GM12878 (cell line): ENCODE measurements at regions not wholly inside any gene's neighbourhood (a gene's known extent, or its start where the extent isn't known, plus 50 kb on each side); places are given as distances from the start of the nearest gene placed in this dataset.

Source experiments
- BMI1 ChIP-seq: fragments of 450-650 bp; IDR thresholded peaks from 2 replicates; pipeline ENCODE4 v1.6.1; 2016; ENCODE audit warnings: mild to moderate bottlenecking, moderate library complexity, borderline replicate concordance
- CTCF ChIP-seq, 3 experiments: IDR thresholded peaks in 2 of 3; conservative IDR thresholded peaks in 1 of 3; 2 replicates each; pipeline ENCODE4 v1.5.1; 2011; ENCODE audit warnings: low read depth in 3 of 3, low read length in 3 of 3, mild to moderate bottlenecking in 3 of 3, control low read depth in 2 of 3, moderate library complexity in 2 of 3, inconsistent platforms in 1 of 3, mixed read lengths in 1 of 3; ENCODE audit not compliant: control insufficient read depth in 2 of 3, insufficient read depth in 1 of 3; ENCODE audit errors: extremely low read depth in 1 of 3
- ETV6 ChIP-seq, 2 experiments: fragments of 450-650 bp in 1 of 2; IDR thresholded peaks in 1 of 2; conservative IDR thresholded peaks in 1 of 2; 2 replicates each; pipeline ENCODE4 v1.6.1; 2014; ENCODE audit warnings: antibody characterized with exemption in 1 of 2, borderline replicate concordance in 1 of 2, low read depth in 1 of 2, mild to moderate bottlenecking in 1 of 2, moderate library complexity in 1 of 2
- JUNB ChIP-seq: IDR thresholded peaks from 2 replicates; pipeline ENCODE4 v1.6.1; 2016; ENCODE audit warnings: antibody characterized with exemption, mild to moderate bottlenecking
- RELB ChIP-seq: fragments of 450-650 bp; IDR thresholded peaks from 2 replicates; pipeline ENCODE4 v1.6.1; 2017; ENCODE audit warnings: low read depth, mild to moderate bottlenecking, moderate library complexity
- SIN3A ChIP-seq: IDR thresholded peaks from 2 replicates; pipeline ENCODE4 v1.6.1; 2012; ENCODE audit warnings: low read depth, low read length, improper control_type of control experiment
- ZBTB40 ChIP-seq: fragments of 450-650 bp; IDR thresholded peaks from 2 replicates; pipeline ENCODE4 v1.6.1; 2016; ENCODE audit warnings: mild to moderate bottlenecking, moderate library complexity, borderline replicate concordance
- ZNF274 ChIP-seq: IDR thresholded peaks from one replicate; pipeline ENCODE4 v1.8.0; 2011; ENCODE audit not compliant: insufficient read length, insufficient read depth
- TF ChIP-seq, protein P1 (sequence below): fragments of 450-650 bp; formaldehyde crosslinking; IDR thresholded peaks from 2 replicates; pipeline ENCODE4 v1.5.0; 2022; ENCODE audit warnings: mild to moderate bottlenecking, missing genetic modification characterization

GRCh38 chr3:18127174-18127858, 297.8 kb downstream of the SATB1 start (continued):
- TF ChIP-seq, protein P1, sequence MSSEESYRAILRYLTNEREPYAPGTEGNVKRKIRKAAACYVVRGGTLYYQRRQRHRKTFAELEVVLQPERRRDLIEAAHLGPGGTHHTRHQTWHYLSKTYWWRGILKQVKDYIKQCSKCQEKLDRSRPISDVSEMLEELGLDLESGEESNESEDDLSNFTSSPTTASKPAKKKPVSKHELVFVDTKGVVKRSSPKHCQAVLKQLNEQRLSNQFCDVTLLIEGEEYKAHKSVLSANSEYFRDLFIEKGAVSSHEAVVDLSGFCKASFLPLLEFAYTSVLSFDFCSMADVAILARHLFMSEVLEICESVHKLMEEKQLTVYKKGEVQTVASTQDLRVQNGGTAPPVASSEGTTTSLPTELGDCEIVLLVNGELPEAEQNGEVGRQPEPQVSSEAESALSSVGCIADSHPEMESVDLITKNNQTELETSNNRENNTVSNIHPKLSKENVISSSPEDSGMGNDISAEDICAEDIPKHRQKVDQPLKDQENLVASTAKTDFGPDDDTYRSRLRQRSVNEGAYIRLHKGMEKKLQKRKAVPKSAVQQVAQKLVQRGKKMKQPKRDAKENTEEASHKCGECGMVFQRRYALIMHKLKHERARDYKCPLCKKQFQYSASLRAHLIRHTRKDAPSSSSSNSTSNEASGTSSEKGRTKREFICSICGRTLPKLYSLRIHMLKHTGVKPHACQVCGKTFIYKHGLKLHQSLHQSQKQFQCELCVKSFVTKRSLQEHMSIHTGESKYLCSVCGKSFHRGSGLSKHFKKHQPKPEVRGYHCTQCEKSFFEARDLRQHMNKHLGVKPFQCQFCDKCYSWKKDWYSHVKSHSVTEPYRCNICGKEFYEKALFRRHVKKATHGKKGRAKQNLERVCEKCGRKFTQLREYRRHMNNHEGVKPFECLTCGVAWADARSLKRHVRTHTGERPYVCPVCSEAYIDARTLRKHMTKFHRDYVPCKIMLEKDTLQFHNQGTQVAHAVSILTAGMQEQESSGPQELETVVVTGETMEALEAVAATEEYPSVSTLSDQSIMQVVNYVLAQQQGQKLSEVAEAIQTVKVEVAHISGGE (CRISPR knock-in tag): no peak
- TF ChIP-seq SIN3A: no peak
- TF ChIP-seq CTCF (IDR thresholded peaks at IDR 0.05 in 2 of 3, conservative IDR thresholded peaks at IDR 0.05 in 1 of 3; ENCODE audit: control insufficient read depth in 2 of 3, extremely low read depth in 1 of 3, insufficient read depth in 1 of 3, low read depth in 3 of 3, low read length in 3 of 3): peak in 2 of 3 experiments; percentile 24 to 46; a peak in 4 of 6 replicates
- peak; percentile 80 for TF ChIP-seq RELB
- TF ChIP-seq ETV6 (conservative IDR thresholded peaks at IDR 0.05 in 1 of 2, IDR thresholded peaks at IDR 0.05 in 1 of 2; ENCODE audit: borderline replicate concordance in 1 of 2, low read depth in 1 of 2): no peak
- peak; percentile 84 for TF ChIP-seq BMI1
- peak; percentile 28; the same call in 1 of the 2 replicates for TF ChIP-seq JUNB
- no peak for TF ChIP-seq ZNF274
- TF ChIP-seq ZBTB40: peak; percentile 68; the same call in 1 of the 2 replicates
